HCT116 (cell line): ENCODE measurements at regions not wholly inside any gene's neighbourhood (a gene's known extent, or its start where the extent isn't known, plus 50 kb on each side); places are given as distances from the start of the nearest gene placed in this dataset.

Experiments used
- ATAC-seq: fragments of 200-7000 bp; cut with Tn5 transposase; 2 replicates; pipeline ENCODE4 v1.9.1; 2020; ENCODE audit warnings: mild to moderate bottlenecking, moderate library complexity
- BruUV-seq: library from RNA; stranded (reverse); fragments of 400-500 nt; replicated peaks from 2 replicates; lab custom pipeline; 2021; lab: Mats Ljungman, UMichigan
- CTCF ChIA-PET: fragments of 300-600 bp; sonication (Branson Sonifier 250); formaldehyde crosslinking; loops from one replicate; lab custom pipeline; 2021; ENCODE audit warnings: antibody characterized with exemption; lab: Charles Lee
- POLR2A ChIA-PET: fragments of 300-600, 350-600 bp; sonication (Branson Sonifier 250); formaldehyde crosslinking; loops from one replicate; lab custom pipeline; 2021; ENCODE audit warnings: antibody characterized with exemption; lab: Charles Lee
- RAD21 ChIA-PET, 2 experiments: fragments of 300-600 bp; sonication (Branson Sonifier 250); formaldehyde crosslinking; loops; one replicate each; lab custom pipeline; 2023; ENCODE audit warnings: low total read pairs in 2 of 2; ENCODE audit not compliant: uncharacterized antibody in 2 of 2, unreplicated experiment in 2 of 2, low non-redundant PET in 1 of 2; lab: Charles Lee
- DNase-seq: peaks from one replicate; pipeline ENCODE4 v3.0.0-alpha.2; 2010; ENCODE audit warnings: low read depth, low spot score
- H2AFZ ChIP-seq: fragments of 200-600 bp; shearing (Covaris generic), sonication (generic); 2 replicates; pipeline ENCODE4 v1.6.1; 2017; ENCODE audit warnings: low read depth, mixed run types, mixed read lengths, antibody characterized with exemption, low read length; ENCODE audit not compliant: poor library complexity, severe bottlenecking
- H3K27ac ChIP-seq: 2 replicates; pipeline ENCODE4 v1.5.1; 2012; ENCODE audit warnings: low read depth, low read length
- H3K27me3 ChIP-seq: fragments of 200-600 bp; sonication (generic); 2 replicates; pipeline ENCODE4 v1.6.1; 2016; ENCODE audit warnings: mixed run types, low read length, mixed read lengths; ENCODE audit not compliant: insufficient read depth
- H3K36me3 ChIP-seq, 2 experiments: fragments of 200-500 bp in 1 of 2; fragments of 200-600 bp in 1 of 2; sonication (Bioruptor generic) in 1 of 2; sonication (generic) in 1 of 2; 2 replicates each; pipeline versions ENCODE4 v1.5.1 to v1.6.1; 2014 to 2016; ENCODE audit warnings: low read length in 2 of 2, inconsistent platforms in 1 of 2, mixed read lengths in 1 of 2, mixed run types in 1 of 2; ENCODE audit not compliant: insufficient read depth in 2 of 2, control insufficient read depth in 1 of 2
- H3K4me1 ChIP-seq, 2 experiments: fragments of 200-600 bp in 1 of 2; sonication (generic) in 1 of 2; 2 replicates each; pipeline versions ENCODE4 v1.5.1 to v1.6.1; 2012 to 2017; ENCODE audit warnings: low read length in 2 of 2, inconsistent platforms in 1 of 2, mild to moderate bottlenecking in 1 of 2, mixed read lengths in 1 of 2, mixed run types in 1 of 2, moderate library complexity in 1 of 2; ENCODE audit not compliant: insufficient read depth in 2 of 2, control insufficient read depth in 1 of 2
- H3K4me2 ChIP-seq: fragments of 200-600 bp; sonication (generic); 2 replicates; pipeline ENCODE4 v1.6.1; 2017; ENCODE audit warnings: mixed run types, low read length, mixed read lengths
- H3K4me3 ChIP-seq, 2 experiments: fragments of 200-600 bp in 1 of 2; sonication (generic) in 1 of 2; replicated peaks in 1 of 2; 2 replicates each; pipeline ENCODE4 v1.5.1; 2011 to 2016; ENCODE audit warnings: low read length in 2 of 2, control low read depth in 1 of 2, low read depth in 1 of 2, mild to moderate bottlenecking in 1 of 2, mixed read lengths in 1 of 2, mixed run types in 1 of 2
- H3K79me2 ChIP-seq: fragments of 200-600 bp; sonication (generic); 2 replicates; pipeline ENCODE4 v1.6.1; 2017; ENCODE audit warnings: mild to moderate bottlenecking, mixed run types, low read length, moderate library complexity, mixed read lengths; ENCODE audit not compliant: insufficient read depth
- H3K9ac ChIP-seq: fragments of 200-600 bp; sonication (generic); 2 replicates; pipeline ENCODE4 v1.6.1; 2016; ENCODE audit warnings: low read length, mixed read lengths
- H3K9me2 ChIP-seq: fragments of 200-600 bp; sonication (generic), shearing (Covaris generic); 2 replicates; pipeline ENCODE4 v1.6.1; 2017; ENCODE audit warnings: mixed run types, mild to moderate bottlenecking, moderate library complexity; ENCODE audit not compliant: insufficient read depth
- H3K9me3 ChIP-seq, 2 experiments: fragments of 200-500 bp in 1 of 2; fragments of 200-600 bp in 1 of 2; sonication (Bioruptor generic) in 1 of 2; sonication (generic) in 1 of 2; 2 replicates each; pipeline ENCODE4 v1.6.1; 2014 to 2017; ENCODE audit warnings: low read length in 2 of 2, mixed read lengths in 2 of 2, inconsistent platforms in 1 of 2, low read depth in 1 of 2, mild to moderate bottlenecking in 1 of 2, mixed run types in 1 of 2, moderate library complexity in 1 of 2; ENCODE audit not compliant: control insufficient read depth in 1 of 2, insufficient read depth in 1 of 2
- H4K20me1 ChIP-seq: fragments of 200-600 bp; sonication (generic), shearing (Covaris generic); 2 replicates; pipeline ENCODE4 v1.6.1; 2017; ENCODE audit warnings: mixed run types, mild to moderate bottlenecking, moderate library complexity; ENCODE audit not compliant: insufficient read depth
- ATF3 ChIP-seq: IDR thresholded peaks from 2 replicates; pipeline ENCODE4 v1.6.1; 2012
- EGR1 ChIP-seq: IDR thresholded peaks from 2 replicates; pipeline ENCODE4 v1.6.1; 2012; ENCODE audit warnings: low read depth
- EZH2 ChIP-seq: fragments of 200-600 bp; sonication (generic); IDR thresholded peaks from 2 replicates; pipeline ENCODE4 v1.6.1; 2017; ENCODE audit warnings: antibody characterized with exemption, mixed run types
- FOSL1 ChIP-seq: IDR thresholded peaks from 2 replicates; pipeline ENCODE4 v1.6.1; 2012; ENCODE audit warnings: low read depth
- MAX ChIP-seq: IDR thresholded peaks from 2 replicates; pipeline ENCODE4 v1.6.1; 2012
- POLR2A ChIP-seq: IDR thresholded peaks from 2 replicates; pipeline ENCODE4 v1.7.0; 2011; ENCODE audit warnings: borderline replicate concordance; ENCODE audit not compliant: insufficient read depth, insufficient read length; ENCODE audit errors: extremely low read depth
- POLR2AphosphoS5 ChIP-seq: IDR thresholded peaks from 2 replicates; pipeline ENCODE4 v1.6.1; 2011; ENCODE audit warnings: mild to moderate bottlenecking, low read depth, low read length, moderate library complexity
- RAD21 ChIP-seq: IDR thresholded peaks from 2 replicates; pipeline ENCODE4 v1.6.1; 2012; ENCODE audit warnings: low read depth, mild to moderate bottlenecking
- SIN3A ChIP-seq: IDR thresholded peaks from 2 replicates; pipeline ENCODE4 v1.6.1; 2012; ENCODE audit warnings: low read depth
- TCF7L2 ChIP-seq: IDR thresholded peaks from 2 replicates; pipeline ENCODE4 v1.7.0; 2011; ENCODE audit warnings: borderline replicate concordance, inconsistent platforms; ENCODE audit not compliant: insufficient read depth, insufficient read length; ENCODE audit errors: extremely low read depth
- YY1 ChIP-seq: IDR thresholded peaks from 2 replicates; pipeline ENCODE4 v1.6.1; 2011; ENCODE audit warnings: low read length, low read depth, moderate library complexity, mild to moderate bottlenecking; ENCODE audit not compliant: insufficient replicate concordance; ENCODE audit errors: extremely low read depth
- ZNF274 ChIP-seq: fragments of 200-500 bp; sonication (Bioruptor generic); IDR thresholded peaks from 2 replicates; pipeline ENCODE4 v1.6.1; 2014; ENCODE audit warnings: mild to moderate bottlenecking, low read depth, low read length, inconsistent platforms
- intact Hi-C: fragments of 100-400 bp; cut with micrococcal nuclease; formaldehyde crosslinking; loops from 2 replicates; pipeline ENCODE4 v1.10.0; 2022
- TF ChIP-seq, protein P1 (sequence below): IDR thresholded peaks from 2 replicates; pipeline ENCODE4 v1.6.1; 2011; ENCODE audit warnings: mild to moderate bottlenecking, low read length, moderate library complexity; ENCODE audit not compliant: insufficient replicate concordance; ENCODE audit errors: extremely low read depth
- TF ChIP-seq, protein P2 (sequence below), 3 experiments: fragments of 200-600 bp in 1 of 3; sonication (generic) in 1 of 3; IDR thresholded peaks in 2 of 3; conservative IDR thresholded peaks in 1 of 3; 2 replicates each; pipeline ENCODE4 v1.5.1; 2012 to 2017; ENCODE audit warnings: low read depth in 2 of 3, low read length in 2 of 3, antibody characterized with exemption in 1 of 3, borderline replicate concordance in 1 of 3, control low read depth in 1 of 3, mild to moderate bottlenecking in 1 of 3, mixed read lengths in 1 of 3, mixed run types in 1 of 3, moderate library complexity in 1 of 3; ENCODE audit not compliant: insufficient read depth in 1 of 3

DNA sequence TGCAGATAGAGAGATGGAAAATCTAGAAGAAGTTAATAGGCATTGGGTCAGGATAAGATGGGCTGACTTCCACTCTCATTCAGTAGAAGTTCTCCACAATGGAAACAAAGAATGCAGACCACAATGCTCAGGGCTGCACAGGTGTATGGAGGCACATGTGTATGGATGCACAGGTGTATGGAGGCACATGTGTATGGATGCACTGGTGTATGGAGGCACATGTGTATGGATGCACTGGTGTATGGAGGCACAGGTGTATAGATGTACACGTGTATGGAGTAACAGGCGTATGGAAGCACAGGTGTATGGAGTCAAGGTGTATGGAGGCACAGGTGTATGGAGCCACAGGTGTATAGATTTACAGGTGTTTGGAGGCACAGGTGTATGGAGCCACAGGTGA is 285.7 kb upstream of the PPP2R2D start:
- TF ChIP-seq POLR2AphosphoS5 (no peak), EZH2 (no peak), ZNF274 (no peak), YY1 (no peak), POLR2A (no peak), RAD21 (no peak), EGR1 (no peak), MAX (no peak), SIN3A (no peak), FOSL1 (no peak), ATF3 (no peak), TCF7L2 (no peak)
- TF ChIP-seq, protein P1, sequence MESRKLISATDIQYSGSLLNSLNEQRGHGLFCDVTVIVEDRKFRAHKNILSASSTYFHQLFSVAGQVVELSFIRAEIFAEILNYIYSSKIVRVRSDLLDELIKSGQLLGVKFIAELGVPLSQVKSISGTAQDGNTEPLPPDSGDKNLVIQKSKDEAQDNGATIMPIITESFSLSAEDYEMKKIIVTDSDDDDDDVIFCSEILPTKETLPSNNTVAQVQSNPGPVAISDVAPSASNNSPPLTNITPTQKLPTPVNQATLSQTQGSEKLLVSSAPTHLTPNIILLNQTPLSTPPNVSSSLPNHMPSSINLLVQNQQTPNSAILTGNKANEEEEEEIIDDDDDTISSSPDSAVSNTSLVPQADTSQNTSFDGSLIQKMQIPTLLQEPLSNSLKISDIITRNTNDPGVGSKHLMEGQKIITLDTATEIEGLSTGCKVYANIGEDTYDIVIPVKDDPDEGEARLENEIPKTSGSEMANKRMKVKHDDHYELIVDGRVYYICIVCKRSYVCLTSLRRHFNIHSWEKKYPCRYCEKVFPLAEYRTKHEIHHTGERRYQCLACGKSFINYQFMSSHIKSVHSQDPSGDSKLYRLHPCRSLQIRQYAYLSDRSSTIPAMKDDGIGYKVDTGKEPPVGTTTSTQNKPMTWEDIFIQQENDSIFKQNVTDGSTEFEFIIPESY, result no peak
- TF ChIP-seq, protein P2, sequence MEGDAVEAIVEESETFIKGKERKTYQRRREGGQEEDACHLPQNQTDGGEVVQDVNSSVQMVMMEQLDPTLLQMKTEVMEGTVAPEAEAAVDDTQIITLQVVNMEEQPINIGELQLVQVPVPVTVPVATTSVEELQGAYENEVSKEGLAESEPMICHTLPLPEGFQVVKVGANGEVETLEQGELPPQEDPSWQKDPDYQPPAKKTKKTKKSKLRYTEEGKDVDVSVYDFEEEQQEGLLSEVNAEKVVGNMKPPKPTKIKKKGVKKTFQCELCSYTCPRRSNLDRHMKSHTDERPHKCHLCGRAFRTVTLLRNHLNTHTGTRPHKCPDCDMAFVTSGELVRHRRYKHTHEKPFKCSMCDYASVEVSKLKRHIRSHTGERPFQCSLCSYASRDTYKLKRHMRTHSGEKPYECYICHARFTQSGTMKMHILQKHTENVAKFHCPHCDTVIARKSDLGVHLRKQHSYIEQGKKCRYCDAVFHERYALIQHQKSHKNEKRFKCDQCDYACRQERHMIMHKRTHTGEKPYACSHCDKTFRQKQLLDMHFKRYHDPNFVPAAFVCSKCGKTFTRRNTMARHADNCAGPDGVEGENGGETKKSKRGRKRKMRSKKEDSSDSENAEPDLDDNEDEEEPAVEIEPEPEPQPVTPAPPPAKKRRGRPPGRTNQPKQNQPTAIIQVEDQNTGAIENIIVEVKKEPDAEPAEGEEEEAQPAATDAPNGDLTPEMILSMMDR (IDR thresholded peaks at IDR 0.05 in 2 of 3, conservative IDR thresholded peaks at IDR 0.05 in 1 of 3; ENCODE audit: borderline replicate concordance in 1 of 3, insufficient read depth in 1 of 3, low read depth in 2 of 3, low read length in 2 of 3), result no peak
- H3K27me3 ChIP-seq, result no peaks in the 10 kb centered on the region; the same call in 1 of the 2 replicates
- ChIA-PET RAD21 (no interaction called here), CTCF (no interaction called here), POLR2A (no interaction called here)
- no peaks in the 10 kb centered on the region for H4K20me1 ChIP-seq
- no peak overlapping the region for H2AFZ ChIP-seq
- H3K9me3 ChIP-seq, result no peaks in the 10 kb centered on the region
- BruUV-seq, result no TSS peak
- ATAC-seq, result no peak
- H3K79me2 ChIP-seq, result no peaks in the 10 kb centered on the region
- no peaks in the 10 kb centered on the region for H3K9me2 ChIP-seq
- no peak overlapping the region for H3K27ac ChIP-seq
- no peaks in the 10 kb centered on the region for H3K4me1 ChIP-seq
- intact Hi-C loops, result no loop called here
- H3K9ac ChIP-seq, result no peak overlapping the region
- no peak overlapping the region for H3K4me2 ChIP-seq
- H3K4me3 ChIP-seq, result no peak overlapping the region
- H3K36me3 ChIP-seq, result no peaks in the 10 kb centered on the region
- DNase-seq, result no peak
